Daoy (cell line): ENCODE measurements at regions not wholly inside any gene's neighbourhood (a gene's known extent, or its start where the extent isn't known, plus 50 kb on each side); places are given as distances from the start of the nearest gene placed in this dataset.
"Not testable (repeated sequence)": the region's sequence is repeated elsewhere in the genome, so short reads cannot be mapped to it uniquely, and the experiment has no call there.

Experiments
- DNase-seq: peaks from one replicate; pipeline ENCODE4 v3.0.0-alpha.2; 2015; ENCODE audit warnings: low read depth

GRCh38 chr4:147246528-147246927, 234.4 kb upstream of the EDNRA start:
- not testable (repeated sequence) for DNase-seq

- DNase-seq, result no peak
Measured at GRCh38 chr4:147247579-147247978, 233.3 kb upstream of the EDNRA start.

GRCh38 chr4:147250062-147250461, 230.8 kb upstream of the EDNRA start:
- DNase-seq, result no peak

- not testable (repeated sequence) for DNase-seq
Measured at GRCh38 chr4:147255268-147255667, 225.6 kb upstream of the EDNRA start.

- not testable (repeated sequence) for DNase-seq
Measured at GRCh38 chr4:147259271-147259670, 221.6 kb upstream of the EDNRA start.

GRCh38 chr4:147284256-147284835, 196.6 kb upstream of the EDNRA start:
- no peak for DNase-seq

- no peak for DNase-seq
Measured at GRCh38 chr4:147284935-147285334, 196.0 kb upstream of the EDNRA start.

GRCh38 chr4:147285751-147286150, 195.1 kb upstream of the EDNRA start:
- DNase-seq, result no peak

GRCh38 chr4:147286846-147287587, 193.9 kb upstream of the EDNRA start:
- no peak for DNase-seq

- DNase-seq, result no peak
Measured at GRCh38 chr4:147287588-147287890, 193.4 kb upstream of the EDNRA start.

GRCh38 chr4:147288512-147288911, 192.4 kb upstream of the EDNRA start:
- DNase-seq, result no peak

- no peak for DNase-seq
Measured at GRCh38 chr4:147289181-147289580, 191.7 kb upstream of the EDNRA start.

GRCh38 chr4:147292604-147293313, 188.1 kb upstream of the EDNRA start:
- not testable (repeated sequence) for DNase-seq

- DNase-seq, result not testable (repeated sequence)
Measured at GRCh38 chr4:147293314-147293677, 187.6 kb upstream of the EDNRA start.

GRCh38 chr4:147299205-147299604, 181.7 kb upstream of the EDNRA start:
- no peak for DNase-seq

- DNase-seq, result no peak
Measured at GRCh38 chr4:147303174-147303872, 177.6 kb upstream of the EDNRA start.

GRCh38 chr4:147303873-147304229, 177.0 kb upstream of the EDNRA start:
- DNase-seq, result no peak

GRCh38 chr4:147307896-147308674, 172.8 kb upstream of the EDNRA start:
- DNase-seq, result no peak

GRCh38 chr4:147309434-147309833, 171.5 kb upstream of the EDNRA start:
- no peak for DNase-seq

- no peak for DNase-seq
Measured at GRCh38 chr4:147310312-147310711, 170.6 kb upstream of the EDNRA start.

GRCh38 chr4:147311956-147312355, 168.9 kb upstream of the EDNRA start:
- no peak for DNase-seq
